ENCODE measurements at regions not wholly inside any gene's neighbourhood (a gene's known extent, or its start where the extent isn't known, plus 50 kb on each side); places are given as distances from the start of the nearest gene placed in this dataset.

GRCh38 chr12:11981121-11981733 lies 89.5 kb upstream of the BCL2L14 start:
- no peaks in the 10 kb centered on the region for H3K79me2 ChIP-seq (ENCODE audit: insufficient read depth, low read depth, low read length)
- H3K9me2 ChIP-seq (ENCODE audit: insufficient read depth, low read length): no peaks in the 10 kb centered on the region
- no peak overlapping the region for H2AFZ ChIP-seq (ENCODE audit: low read length)
- no peak overlapping the region for H3K4me2 ChIP-seq (ENCODE audit: low read length)
- intact Hi-C loops (cut with micrococcal nuclease; ENCODE audit: unreplicated experiment): no loop called here
- no peak overlapping the region for H3K27ac ChIP-seq (ENCODE audit: low read depth, low read length, poor library complexity, severe bottlenecking)
- BruUV-seq (replicated peaks): no TSS peak
- H4K20me1 ChIP-seq (ENCODE audit: insufficient read depth, low read length): no peaks in the 10 kb centered on the region
- H3K36me3 ChIP-seq (ENCODE audit: insufficient read depth, low read length): no peaks in the 10 kb centered on the region
- ChIA-PET POLR2A (no interaction called here), CTCF (ENCODE audit: unreplicated experiment) (no interaction called here)
- no peaks in the 10 kb centered on the region for H3K9me3 ChIP-seq (ENCODE audit: low read length)
- no peaks in the 10 kb centered on the region for H3K4me1 ChIP-seq (ENCODE audit: insufficient read depth, low read length, poor library complexity, severe bottlenecking)
- H3K4me3 ChIP-seq (ENCODE audit: low read depth, low read length, poor library complexity, severe bottlenecking): no peak overlapping the region
- no peak for TF ChIP-seq EZH2phosphoT487 (IDR thresholded peaks at IDR 0.05; ENCODE audit: borderline replicate concordance, low read depth, low read length)
- TF ChIP-seq CTCF (conservative IDR thresholded peaks at IDR 0.05; ENCODE audit: low read length): no peak
- DNase-seq (ENCODE audit: low spot score): no peak

- no peaks in the 10 kb centered on the region for H3K36me3 ChIP-seq (ENCODE audit: insufficient read depth, low read length)
- intact Hi-C loops (cut with micrococcal nuclease; ENCODE audit: unreplicated experiment): no loop called here
- H3K4me1 ChIP-seq (ENCODE audit: insufficient read depth, low read length, poor library complexity, severe bottlenecking): no peaks in the 10 kb centered on the region
- H3K9me2 ChIP-seq (ENCODE audit: insufficient read depth, low read length): no peaks in the 10 kb centered on the region
- H3K4me3 ChIP-seq (ENCODE audit: low read depth, low read length, poor library complexity, severe bottlenecking): no peak overlapping the region
- no peaks in the 10 kb centered on the region for H3K9me3 ChIP-seq (ENCODE audit: low read length)
- ChIA-PET CTCF (ENCODE audit: unreplicated experiment) (interaction anchor here (0.9 kb wide), 1 partner anchor 12 kb away, joined by 3 read pairs; no protein-coding TSS in a partner anchor), POLR2A (interaction anchor here (0.7 kb wide), 1 partner anchor 256 kb away, joined by 3 read pairs; no protein-coding TSS in a partner anchor)
- H3K79me2 ChIP-seq (ENCODE audit: insufficient read depth, low read depth, low read length): no peaks in the 10 kb centered on the region
- DNase-seq (ENCODE audit: low spot score): no peak
- no TSS peak for BruUV-seq (replicated peaks)
- TF ChIP-seq EZH2phosphoT487 (IDR thresholded peaks at IDR 0.05; ENCODE audit: borderline replicate concordance, low read depth, low read length) (no peak), CTCF (conservative IDR thresholded peaks at IDR 0.05; ENCODE audit: low read length) (no peak)
- H3K27ac ChIP-seq (ENCODE audit: low read depth, low read length, poor library complexity, severe bottlenecking): no peak overlapping the region
- no peak overlapping the region for H2AFZ ChIP-seq (ENCODE audit: low read length)
- H3K4me2 ChIP-seq (ENCODE audit: low read length): no peak overlapping the region
- H4K20me1 ChIP-seq (ENCODE audit: insufficient read depth, low read length): no peaks in the 10 kb centered on the region
These were observed 86.3 kb upstream of the BCL2L14 start for GRCh38 chr12:11984417-11984816.

GRCh38 chr12:11986165-11986564 lies 84.6 kb upstream of the BCL2L14 start:
- H3K4me1 ChIP-seq (ENCODE audit: insufficient read depth, low read length, poor library complexity, severe bottlenecking): no peaks in the 10 kb centered on the region
- no peaks in the 10 kb centered on the region for H3K9me2 ChIP-seq (ENCODE audit: insufficient read depth, low read length)
- CTCF ChIA-PET (ENCODE audit: unreplicated experiment): no interaction called here
- no peak overlapping the region for H3K4me3 ChIP-seq (ENCODE audit: low read depth, low read length, poor library complexity, severe bottlenecking)
- TF ChIP-seq EZH2phosphoT487 (IDR thresholded peaks at IDR 0.05; ENCODE audit: borderline replicate concordance, low read depth, low read length) (no peak), CTCF (conservative IDR thresholded peaks at IDR 0.05; ENCODE audit: low read length) (no peak)
- H3K4me2 ChIP-seq (ENCODE audit: low read length): no peak overlapping the region
- H3K36me3 ChIP-seq (ENCODE audit: insufficient read depth, low read length): no peaks in the 10 kb centered on the region
- H4K20me1 ChIP-seq (ENCODE audit: insufficient read depth, low read length): no peaks in the 10 kb centered on the region
- no peaks in the 10 kb centered on the region for H3K79me2 ChIP-seq (ENCODE audit: insufficient read depth, low read depth, low read length)
- no peak overlapping the region for H2AFZ ChIP-seq (ENCODE audit: low read length)
- no TSS peak for BruUV-seq (replicated peaks)
- no peak overlapping the region for H3K27ac ChIP-seq (ENCODE audit: low read depth, low read length, poor library complexity, severe bottlenecking)
- intact Hi-C loops (cut with micrococcal nuclease; ENCODE audit: unreplicated experiment): no loop called here
- POLR2A ChIA-PET: interaction anchor here (0.6 kb wide), 1 partner anchor 1087 kb away, joined by 3 read pairs; no protein-coding TSS in a partner anchor
- H3K9me3 ChIP-seq (ENCODE audit: low read length): no peaks in the 10 kb centered on the region
- no peak for DNase-seq (ENCODE audit: low spot score)
